BE2C (cell line): ENCODE measurements at regions not wholly inside any gene's neighbourhood (a gene's known extent, or its start where the extent isn't known, plus 50 kb on each side); places are given as distances from the start of the nearest gene placed in this dataset.

Experiments used
- DNase-seq: peaks from one replicate; pipeline ENCODE4 v3.0.0-alpha.2; 2020
- H3K27me3 ChIP-seq: fragments of 250-450 bp; sonication (Bioruptor Pico); 2 replicates; pipeline ENCODE4 v1.5.1; 2020; ENCODE audit warnings: mild to moderate bottlenecking
- H3K36me3 ChIP-seq: fragments of 250-450 bp; sonication (Bioruptor Pico); 2 replicates; pipeline ENCODE4 v1.5.1; 2020; ENCODE audit warnings: mild to moderate bottlenecking
- H3K4me1 ChIP-seq: fragments of 250-450 bp; sonication (Bioruptor Pico); 2 replicates; pipeline ENCODE4 v1.5.1; 2020
- H3K4me3 ChIP-seq: 2 replicates; pipeline ENCODE4 v1.5.1; 2011; ENCODE audit warnings: low read depth, low read length
- H3K9me3 ChIP-seq: fragments of 250-450 bp; sonication (Bioruptor Pico); 2 replicates; pipeline ENCODE4 v1.5.1; 2020
- CTCF ChIP-seq: IDR thresholded peaks from 2 replicates; pipeline ENCODE4 v1.5.1; 2012; ENCODE audit warnings: mild to moderate bottlenecking, low read depth, low read length

DNA sequence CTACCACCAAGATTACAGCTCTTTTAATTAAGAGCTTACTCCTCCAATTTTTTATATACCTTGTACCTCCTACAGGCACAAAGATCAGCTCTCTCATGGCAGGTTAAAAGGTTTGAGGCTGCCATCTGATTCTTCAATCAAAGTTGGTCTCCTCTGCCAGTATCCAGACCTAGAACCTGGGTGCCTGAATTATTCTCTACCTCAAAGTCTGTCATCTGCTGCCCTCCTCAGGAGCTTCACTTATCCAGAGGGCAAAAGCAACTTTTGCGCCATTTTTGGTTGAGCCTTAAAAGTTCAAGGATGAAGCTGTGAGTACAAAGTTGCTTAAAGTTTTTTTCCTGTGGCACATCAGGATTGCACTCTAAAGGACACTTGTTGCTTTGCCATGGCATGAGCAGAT lies 343.7 kb upstream of the PPP1R2C start:
- H3K9me3 ChIP-seq, result no peaks in the 10 kb centered on the region
- no peaks in the 10 kb centered on the region for H3K27me3 ChIP-seq
- no peak overlapping the region for H3K4me3 ChIP-seq
- no peaks in the 10 kb centered on the region for H3K4me1 ChIP-seq
- TF ChIP-seq CTCF, result no peak
- H3K36me3 ChIP-seq, result no peaks in the 10 kb centered on the region
- DNase-seq, result no peak

- no peaks in the 10 kb centered on the region for H3K27me3 ChIP-seq
- TF ChIP-seq CTCF, result no peak
- no peak for DNase-seq
Observed at GRCh38 chrX:43139645-43140044, 361.7 kb upstream of the PPP1R2C start.

DNA sequence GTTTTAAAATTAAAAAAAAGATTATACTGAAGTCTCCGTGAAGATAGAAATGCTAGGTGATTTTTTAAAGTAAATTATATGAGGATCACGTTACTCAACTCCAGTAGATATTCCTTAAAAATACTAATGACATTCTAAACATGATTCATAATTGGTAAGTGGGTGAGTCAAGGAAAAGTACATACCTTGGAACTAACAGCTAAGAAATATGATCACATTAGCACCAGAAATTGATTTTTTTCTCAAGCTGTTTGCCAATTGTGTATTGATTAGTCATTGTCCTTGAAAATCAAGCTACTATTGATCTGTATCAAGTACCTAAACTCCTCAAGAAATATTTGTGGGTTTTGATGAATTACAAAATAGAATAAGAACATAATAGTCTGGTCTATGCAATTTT lies 362.6 kb upstream of the PPP1R2C start:
- no peak for TF ChIP-seq CTCF
- Histone ChIP-seq H3K9me3 (no peaks in the 10 kb centered on the region), H3K4me1 (no peaks in the 10 kb centered on the region), H3K4me3 (no peak overlapping the region), H3K27me3 (no peaks in the 10 kb centered on the region), H3K36me3 (no peaks in the 10 kb centered on the region)
- no peak for DNase-seq

More at GRCh38 chrX:43139645-43140044, 361.7 kb upstream of the PPP1R2C start:
- Histone ChIP-seq H3K4me3 (no peak overlapping the region), H3K4me1 (no peaks in the 10 kb centered on the region), H3K36me3 (no peaks in the 10 kb centered on the region), H3K9me3 (no peaks in the 10 kb centered on the region)

- Histone ChIP-seq H3K9me3 (no peaks in the 10 kb centered on the region), H3K27me3 (no peaks in the 10 kb centered on the region), H3K4me1 (no peaks in the 10 kb centered on the region), H3K4me3 (no peak overlapping the region), H3K36me3 (no peaks in the 10 kb centered on the region)
- DNase-seq, result no peak
- no peak for TF ChIP-seq CTCF
Observed at GRCh38 chrX:43141885-43142284, 363.9 kb upstream of the PPP1R2C start.

- H3K27me3 ChIP-seq, result no peaks in the 10 kb centered on the region
- TF ChIP-seq CTCF, result no peak
Observed at GRCh38 chrX:43148305-43148704, 370.3 kb upstream of the PPP1R2C start.

DNA sequence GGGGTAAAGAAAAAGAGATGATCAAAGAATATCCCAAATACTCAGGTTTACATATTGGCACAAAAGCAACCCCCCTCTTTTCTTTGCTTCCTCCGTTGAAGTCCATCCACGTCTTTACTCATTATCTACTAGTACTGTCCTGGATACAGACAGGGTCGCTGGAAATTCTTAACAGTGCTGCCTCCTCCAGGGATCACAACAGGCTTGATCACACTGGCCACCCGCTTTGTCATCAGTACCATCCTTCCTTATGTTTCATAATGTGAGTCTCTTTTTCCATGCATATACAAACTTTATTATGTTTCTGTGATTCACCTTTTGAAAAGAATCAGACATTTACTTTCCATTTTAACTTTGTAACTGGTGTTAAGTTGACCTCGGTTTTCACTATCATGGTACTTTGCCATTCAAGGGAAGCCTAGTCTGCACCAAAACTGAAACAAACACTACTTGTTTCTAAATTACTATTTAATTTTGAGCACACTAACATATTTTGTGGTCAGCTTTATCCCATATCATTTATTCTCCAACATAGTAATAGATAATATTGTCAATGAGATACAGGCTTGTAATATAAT lies 387.5 kb upstream of the PPP1R2C start:
- TF ChIP-seq CTCF, result no peak
- DNase-seq, result no peak

More at GRCh38 chrX:43148305-43148704, 370.3 kb upstream of the PPP1R2C start:
- no peak for DNase-seq
- Histone ChIP-seq H3K36me3 (no peaks in the 10 kb centered on the region), H3K4me1 (no peaks in the 10 kb centered on the region), H3K9me3 (no peaks in the 10 kb centered on the region), H3K4me3 (no peak overlapping the region)

More for the DNA sequence above, 387.5 kb upstream of the PPP1R2C start:
- Histone ChIP-seq H3K27me3 (no peaks in the 10 kb centered on the region), H3K36me3 (no peaks in the 10 kb centered on the region), H3K4me3 (no peak overlapping the region), H3K4me1 (no peaks in the 10 kb centered on the region), H3K9me3 (no peaks in the 10 kb centered on the region)
